ENCODE measurements at regions not wholly inside any gene's neighbourhood (a gene's known extent, or its start where the extent isn't known, plus 50 kb on each side); places are given as distances from the start of the nearest gene placed in this dataset.
"Not testable (repeated sequence)": the region's sequence is repeated elsewhere in the genome, so short reads cannot be mapped to it uniquely, and the experiment has no call there.

DNA sequence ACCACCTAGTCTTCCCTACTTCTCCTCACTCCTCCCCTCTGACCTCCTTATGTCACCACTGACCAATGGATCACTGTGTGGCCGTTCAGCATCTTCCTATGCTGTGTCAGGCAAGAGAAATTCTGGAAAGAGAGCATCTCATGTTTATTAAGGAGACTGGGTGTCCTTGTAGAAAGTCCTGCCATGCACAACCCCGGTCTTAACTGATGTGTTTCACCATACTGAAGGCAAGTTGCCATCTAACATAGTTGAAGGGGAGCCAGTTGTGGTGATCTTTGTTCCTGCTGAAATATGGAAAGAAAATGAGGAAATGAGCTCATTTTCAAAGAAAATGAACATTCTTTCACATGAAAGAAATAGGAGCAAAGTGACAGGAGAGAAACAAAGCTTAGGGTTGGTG is 167.3 kb downstream of the ANKRD36B start:
- TF ChIP-seq, protein P1, sequence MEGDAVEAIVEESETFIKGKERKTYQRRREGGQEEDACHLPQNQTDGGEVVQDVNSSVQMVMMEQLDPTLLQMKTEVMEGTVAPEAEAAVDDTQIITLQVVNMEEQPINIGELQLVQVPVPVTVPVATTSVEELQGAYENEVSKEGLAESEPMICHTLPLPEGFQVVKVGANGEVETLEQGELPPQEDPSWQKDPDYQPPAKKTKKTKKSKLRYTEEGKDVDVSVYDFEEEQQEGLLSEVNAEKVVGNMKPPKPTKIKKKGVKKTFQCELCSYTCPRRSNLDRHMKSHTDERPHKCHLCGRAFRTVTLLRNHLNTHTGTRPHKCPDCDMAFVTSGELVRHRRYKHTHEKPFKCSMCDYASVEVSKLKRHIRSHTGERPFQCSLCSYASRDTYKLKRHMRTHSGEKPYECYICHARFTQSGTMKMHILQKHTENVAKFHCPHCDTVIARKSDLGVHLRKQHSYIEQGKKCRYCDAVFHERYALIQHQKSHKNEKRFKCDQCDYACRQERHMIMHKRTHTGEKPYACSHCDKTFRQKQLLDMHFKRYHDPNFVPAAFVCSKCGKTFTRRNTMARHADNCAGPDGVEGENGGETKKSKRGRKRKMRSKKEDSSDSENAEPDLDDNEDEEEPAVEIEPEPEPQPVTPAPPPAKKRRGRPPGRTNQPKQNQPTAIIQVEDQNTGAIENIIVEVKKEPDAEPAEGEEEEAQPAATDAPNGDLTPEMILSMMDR (IDR thresholded peaks at IDR 0.05; ENCODE audit: extremely low read depth in 1 of 2, insufficient read depth in 1 of 2, low read depth in 1 of 2, low read length in 2 of 2): not testable (repeated sequence)
- TF ChIP-seq POLR2A (IDR thresholded peaks at IDR 0.05; ENCODE audit: low read depth, low read length); EZH2 (IDR thresholded peaks at IDR 0.05; ENCODE audit: borderline replicate concordance, low read depth, low read length, severe bottlenecking); JUN (IDR thresholded peaks at IDR 0.05; ENCODE audit: borderline replicate concordance, insufficient read depth, insufficient read length, low read depth); POLR2AphosphoS5 (IDR thresholded peaks at IDR 0.05; ENCODE audit: insufficient read depth, low read depth, low read length): not testable (repeated sequence)

Measured in endothelial cell of umbilical vein (primary cell).